Neural crest cell (in vitro differentiated cells): ENCODE measurements at regions not wholly inside any gene's neighbourhood (a gene's known extent, or its start where the extent isn't known, plus 50 kb on each side); places are given as distances from the start of the nearest gene placed in this dataset.

Experiments used
- DNase-seq: peaks from one replicate; pipeline ENCODE4 v3.0.0; 2021; ENCODE audit warnings: low read depth, mixed read lengths, low spot score
- H3K27ac Mint-ChIP-seq: one replicate; pipeline ENCODE4 v1.8.0; 2021; ENCODE audit warnings: mild to moderate bottlenecking, mixed read lengths; ENCODE audit not compliant: unreplicated experiment
- H3K27me3 Mint-ChIP-seq: 2 replicates; pipeline ENCODE4 v1.8.0; 2021; ENCODE audit warnings: low read depth, mild to moderate bottlenecking, mixed read lengths
- H3K36me3 Mint-ChIP-seq: 2 replicates; pipeline ENCODE4 v1.8.0; 2021; ENCODE audit warnings: low read depth, mild to moderate bottlenecking, mixed read lengths
- H3K4me1 Mint-ChIP-seq: 2 replicates; pipeline ENCODE4 v1.8.0; 2021; ENCODE audit warnings: mixed read lengths
- H3K4me3 Mint-ChIP-seq: one replicate; pipeline ENCODE4 v1.8.0; 2021; ENCODE audit warnings: mild to moderate bottlenecking, mixed read lengths
- H3K9me3 Mint-ChIP-seq: 2 replicates; pipeline ENCODE4 v1.8.0; 2021; ENCODE audit warnings: mixed read lengths
- CTCF ChIP-seq: fragments of 200-600 bp; sonication (generic); conservative IDR thresholded peaks from 2 replicates; pipeline ENCODE4 v1.5.0; 2021; ENCODE audit warnings: antibody characterized with exemption, mild to moderate bottlenecking

- H3K4me3 Mint-ChIP-seq: no peak overlapping the region
- no peaks in the 10 kb centered on the region for H3K9me3 Mint-ChIP-seq
- TF ChIP-seq CTCF: no peak
- H3K27ac Mint-ChIP-seq: no peak overlapping the region
- no peaks in the 10 kb centered on the region for H3K36me3 Mint-ChIP-seq
- DNase-seq: no peak
- peaks cover 6% of the 10 kb centered on the region for H3K4me1 Mint-ChIP-seq
- H3K27me3 Mint-ChIP-seq: peaks cover 2% of the 10 kb centered on the region
Measured at GRCh38 chr2:58770846-58771245, 529.7 kb upstream of the FANCL start.

- Mint-ChIP-seq H3K4me3 (no peak overlapping the region), H3K27ac (no peak overlapping the region), H3K9me3 (no peaks in the 10 kb centered on the region), H3K36me3 (no peaks in the 10 kb centered on the region), H3K4me1 (peaks cover 6% of the 10 kb centered on the region), H3K27me3 (peaks cover 2% of the 10 kb centered on the region)
- DNase-seq: no peak
- no peak for TF ChIP-seq CTCF
Measured at GRCh38 chr2:58769864-58770234, 528.7 kb upstream of the FANCL start.

GRCh38 chr2:58769111-58769863, 528.2 kb upstream of the FANCL start:
- no peak for DNase-seq
- Mint-ChIP-seq H3K36me3 (no peaks in the 10 kb centered on the region), H3K27ac (no peak overlapping the region), H3K9me3 (no peaks in the 10 kb centered on the region), H3K4me1 (peaks cover 6% of the 10 kb centered on the region), H3K4me3 (no peak overlapping the region), H3K27me3 (peaks cover 2% of the 10 kb centered on the region)
- TF ChIP-seq CTCF: no peak

- Mint-ChIP-seq H3K27ac (no peak overlapping the region), H3K36me3 (no peaks in the 10 kb centered on the region)
- no peak for TF ChIP-seq CTCF
Measured at GRCh38 chr2:58768715-58769080, 527.6 kb upstream of the FANCL start.

GRCh38 chr2:58767828-58768714, 526.9 kb upstream of the FANCL start:
- H3K4me1 Mint-ChIP-seq: peaks cover 6% of the 10 kb centered on the region
- no peaks in the 10 kb centered on the region for H3K36me3 Mint-ChIP-seq
- peaks cover 2% of the 10 kb centered on the region for H3K27me3 Mint-ChIP-seq
- no peak for TF ChIP-seq CTCF
- no peak overlapping the region for H3K4me3 Mint-ChIP-seq
- DNase-seq: no peak
- H3K27ac Mint-ChIP-seq: no peak overlapping the region
- no peaks in the 10 kb centered on the region for H3K9me3 Mint-ChIP-seq

More at GRCh38 chr2:58768715-58769080, 527.6 kb upstream of the FANCL start:
- no peak for DNase-seq
- Mint-ChIP-seq H3K4me3 (no peak overlapping the region), H3K27me3 (peaks cover 2% of the 10 kb centered on the region), H3K4me1 (peaks cover 6% of the 10 kb centered on the region), H3K9me3 (no peaks in the 10 kb centered on the region)
